ENCODE measurements at regions not wholly inside any gene's neighbourhood (a gene's known extent, or its start where the extent isn't known, plus 50 kb on each side); places are given as distances from the start of the nearest gene placed in this dataset.

- no peak for TF ChIP-seq CTCF (IDR thresholded peaks at IDR 0.05; ENCODE audit: low read depth, low read length)
- DNase-seq (ENCODE audit: extremely low read depth, low read depth): no peak
Observed at GRCh38 chr5:23319901-23320300, 187.5 kb upstream of the PRDM9 start.

- no peak for TF ChIP-seq CTCF (IDR thresholded peaks at IDR 0.05; ENCODE audit: low read depth, low read length)
- no peak for DNase-seq (ENCODE audit: extremely low read depth, low read depth)
Observed at GRCh38 chr5:23318960-23319359, 188.4 kb upstream of the PRDM9 start.

GRCh38 chr5:23318166-23318565, 189.2 kb upstream of the PRDM9 start:
- no peak for DNase-seq (ENCODE audit: extremely low read depth, low read depth)
- TF ChIP-seq CTCF (IDR thresholded peaks at IDR 0.05; ENCODE audit: low read depth, low read length): no peak

- no peak for TF ChIP-seq CTCF (IDR thresholded peaks at IDR 0.05; ENCODE audit: low read depth, low read length)
- no peak for DNase-seq (ENCODE audit: extremely low read depth, low read depth)
Observed at GRCh38 chr5:23316060-23316591, 191.3 kb upstream of the PRDM9 start.

- no peak for TF ChIP-seq CTCF (IDR thresholded peaks at IDR 0.05; ENCODE audit: low read depth, low read length)
- no peak for DNase-seq (ENCODE audit: extremely low read depth, low read depth)
Observed at GRCh38 chr5:23314827-23315226, 192.6 kb upstream of the PRDM9 start.

- no peak for DNase-seq (ENCODE audit: extremely low read depth, low read depth)
- no peak for TF ChIP-seq CTCF (IDR thresholded peaks at IDR 0.05; ENCODE audit: low read depth, low read length)
Observed at GRCh38 chr5:23305055-23305454, 202.4 kb upstream of the PRDM9 start.

GRCh38 chr5:23303836-23304235, 203.6 kb upstream of the PRDM9 start:
- TF ChIP-seq CTCF (IDR thresholded peaks at IDR 0.05; ENCODE audit: low read depth, low read length): no peak
- no peak for DNase-seq (ENCODE audit: extremely low read depth, low read depth)
